Activated naive CD8-positive, alpha-beta T cell treated with anti-CD3 and anti-CD28 coated beads for 36 hours (primary cell): ENCODE measurements at regions not wholly inside any gene's neighbourhood (a gene's known extent, or its start where the extent isn't known, plus 50 kb on each side); places are given as distances from the start of the nearest gene placed in this dataset.

Experiments used
- DNase-seq: peaks from one replicate; pipeline ENCODE4 v3.0.0; 2021
- H3K27ac Mint-ChIP-seq: one replicate; pipeline ENCODE4 v1.8.0; 2022; ENCODE audit warnings: mild to moderate bottlenecking, moderate library complexity, mixed read lengths
- H3K27me3 Mint-ChIP-seq: one replicate; pipeline ENCODE4 v1.8.0; 2022; ENCODE audit warnings: mild to moderate bottlenecking, mixed read lengths
- H3K36me3 Mint-ChIP-seq: one replicate; pipeline ENCODE4 v1.8.0; 2021; ENCODE audit warnings: mild to moderate bottlenecking, mixed read lengths
- H3K4me1 Mint-ChIP-seq: one replicate; pipeline ENCODE4 v1.8.0; 2021; ENCODE audit warnings: mixed read lengths
- H3K4me3 Mint-ChIP-seq: one replicate; pipeline ENCODE4 v1.8.0; 2022; ENCODE audit warnings: mild to moderate bottlenecking, moderate library complexity, mixed read lengths
- H3K9me3 Mint-ChIP-seq: one replicate; pipeline ENCODE4 v1.8.0; 2022; ENCODE audit warnings: mixed read lengths

DNA sequence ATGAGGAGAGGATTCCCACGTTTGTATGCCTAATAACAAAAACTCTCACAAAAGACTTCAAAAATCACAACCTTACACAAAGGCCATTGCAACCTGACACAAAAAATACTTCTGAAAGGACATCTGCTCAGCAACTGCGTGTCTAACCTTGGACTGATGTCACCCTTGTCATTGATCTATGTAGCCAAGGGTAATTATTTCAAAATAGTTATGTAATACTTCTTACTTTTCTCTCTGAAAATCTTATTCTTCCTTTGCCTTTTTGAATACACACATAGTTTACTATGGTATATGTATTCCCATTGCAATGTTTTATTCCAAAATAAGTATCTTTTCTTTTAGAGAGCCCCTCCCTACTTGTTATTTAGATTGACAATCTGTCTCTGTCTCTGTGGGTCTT lies 355.3 kb downstream of the MSX2 start:
- DNase-seq = no peak
- H3K27me3 Mint-ChIP-seq = peaks cover 18% of the 10 kb centered on the region
- no peaks in the 10 kb centered on the region for H3K4me1 Mint-ChIP-seq
- no peak overlapping the region for H3K4me3 Mint-ChIP-seq
- no peaks in the 10 kb centered on the region for H3K36me3 Mint-ChIP-seq
- no peak overlapping the region for H3K27ac Mint-ChIP-seq
- H3K9me3 Mint-ChIP-seq = no peaks in the 10 kb centered on the region

DNA sequence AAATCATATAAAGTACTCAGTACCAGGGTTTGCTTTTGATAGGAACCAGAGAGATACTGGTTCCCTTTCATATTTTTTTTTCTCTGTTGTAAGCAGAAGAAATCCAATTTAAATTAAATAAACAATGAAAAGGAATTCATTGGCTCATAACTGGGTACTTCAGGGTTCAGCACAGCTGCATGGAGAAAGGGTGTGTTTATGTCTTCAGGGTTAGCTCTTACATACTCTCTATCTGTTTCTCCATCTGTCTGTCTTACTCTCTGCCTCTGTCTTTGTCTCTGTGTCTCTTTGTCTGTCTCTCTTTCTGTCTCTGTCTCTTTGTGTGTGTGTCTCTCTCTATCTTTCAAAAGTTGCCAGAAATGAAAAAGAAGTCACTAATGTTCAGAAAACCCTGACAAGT lies 345.9 kb downstream of the MSX2 start:
- H3K36me3 Mint-ChIP-seq = no peaks in the 10 kb centered on the region
- no peak overlapping the region for H3K4me3 Mint-ChIP-seq
- H3K27ac Mint-ChIP-seq = no peak overlapping the region
- H3K9me3 Mint-ChIP-seq = no peaks in the 10 kb centered on the region
- DNase-seq = no peak
- H3K4me1 Mint-ChIP-seq = no peaks in the 10 kb centered on the region
- H3K27me3 Mint-ChIP-seq = peaks cover 12% of the 10 kb centered on the region

DNA sequence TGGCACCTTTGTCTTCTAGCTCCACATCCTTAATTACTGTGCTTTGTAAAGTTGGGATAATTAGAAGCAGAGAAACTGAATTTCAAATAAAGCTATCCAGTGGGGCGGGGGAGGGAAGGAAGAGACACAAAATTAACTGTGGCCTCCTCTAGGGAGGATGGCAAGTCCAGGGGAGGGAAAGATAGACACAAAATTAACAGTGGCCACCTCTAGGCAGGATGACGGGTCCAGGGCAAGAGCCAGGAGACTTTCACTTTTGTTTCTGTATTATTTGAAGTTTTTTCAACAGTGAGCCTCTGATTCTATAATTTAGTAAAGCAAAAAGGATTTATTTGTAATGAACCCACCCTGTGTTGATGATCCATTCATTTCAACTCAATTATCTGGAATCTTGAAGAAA lies 335.9 kb downstream of the MSX2 start:
- no peaks in the 10 kb centered on the region for H3K9me3 Mint-ChIP-seq
- no peaks in the 10 kb centered on the region for H3K36me3 Mint-ChIP-seq
- H3K4me3 Mint-ChIP-seq = peak overlapping the region; percentile 62
- no peak overlapping the region for H3K27ac Mint-ChIP-seq
- peaks cover 10% of the 10 kb centered on the region for H3K4me1 Mint-ChIP-seq
- H3K27me3 Mint-ChIP-seq = peaks cover 17% of the 10 kb centered on the region
- no peak for DNase-seq

DNA sequence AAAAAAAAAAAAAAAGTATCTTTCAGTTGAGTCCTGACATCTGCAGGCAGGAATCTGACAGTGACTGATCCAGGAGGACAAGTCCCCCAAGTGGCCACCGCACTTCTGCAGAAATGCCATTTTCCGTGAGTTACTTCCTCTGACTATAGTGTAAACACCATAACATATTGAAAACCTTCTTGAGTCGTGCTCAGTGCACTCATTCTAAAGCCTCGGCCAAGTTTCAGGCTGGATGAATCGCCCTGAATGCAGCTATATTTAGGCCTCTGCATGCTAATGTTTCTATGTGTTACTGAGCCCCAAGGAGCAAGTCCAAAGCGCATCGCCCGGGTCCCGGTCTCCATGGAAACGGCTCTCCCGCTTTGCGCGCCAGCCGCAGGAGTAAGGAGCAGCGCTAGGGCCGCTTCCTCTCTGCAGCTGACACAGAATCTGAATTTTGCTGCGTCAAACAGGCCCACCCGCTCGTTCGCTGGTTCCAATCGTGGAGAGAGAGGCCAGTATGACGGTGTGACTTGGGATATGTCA lies 335.4 kb downstream of the MSX2 start:
- peak; percentile 28 for DNase-seq
- peaks cover 10% of the 10 kb centered on the region for H3K4me1 Mint-ChIP-seq
- no peak overlapping the region for H3K27ac Mint-ChIP-seq
- no peaks in the 10 kb centered on the region for H3K9me3 Mint-ChIP-seq
- H3K4me3 Mint-ChIP-seq = peak overlapping the region; percentile 62
- H3K27me3 Mint-ChIP-seq = peaks cover 17% of the 10 kb centered on the region
- no peaks in the 10 kb centered on the region for H3K36me3 Mint-ChIP-seq

DNA sequence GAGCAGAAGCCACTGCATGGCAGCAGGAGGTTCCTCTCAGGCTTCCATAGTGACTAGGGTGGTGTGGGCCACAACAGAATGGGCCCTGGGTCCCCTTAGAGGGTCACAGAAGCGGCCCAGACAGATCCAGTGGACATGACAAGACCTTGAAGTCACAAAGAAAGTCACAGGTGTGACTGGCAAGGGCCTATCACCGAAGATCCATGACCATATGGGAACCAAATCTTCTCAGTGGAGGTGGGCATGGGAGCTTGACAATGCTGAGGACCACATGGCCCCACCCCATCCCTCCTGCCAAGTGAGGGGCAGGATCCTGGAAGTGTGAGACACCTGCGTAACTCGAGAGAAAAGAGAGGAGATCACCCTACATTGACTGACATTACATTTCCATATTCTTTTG lies 332.4 kb downstream of the MSX2 start:
- Mint-ChIP-seq H3K4me1 (peaks cover 10% of the 10 kb centered on the region), H3K27ac (no peak overlapping the region), H3K4me3 (no peak overlapping the region), H3K27me3 (peaks cover 22% of the 10 kb centered on the region), H3K36me3 (no peaks in the 10 kb centered on the region), H3K9me3 (no peaks in the 10 kb centered on the region)
- no peak for DNase-seq

DNA sequence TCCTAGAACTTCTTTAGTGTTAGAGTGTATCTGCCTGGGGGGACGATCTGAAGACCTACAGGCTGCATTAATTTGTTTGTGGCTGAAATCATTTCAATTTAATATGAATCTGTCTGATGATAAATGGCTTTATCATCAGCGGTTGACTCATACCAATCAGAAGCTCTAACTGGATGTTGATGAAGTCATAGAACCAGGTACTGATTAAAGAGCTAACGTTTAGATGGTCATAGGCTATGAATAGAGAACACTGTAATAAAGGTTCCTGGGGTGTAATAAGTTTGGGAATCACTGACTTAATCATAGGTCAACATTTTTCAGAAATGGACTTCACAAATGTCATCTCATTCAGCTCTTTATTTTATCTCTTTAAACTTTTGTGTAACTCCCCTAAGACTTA lies 329.9 kb downstream of the MSX2 start:
- no peaks in the 10 kb centered on the region for H3K4me1 Mint-ChIP-seq
- DNase-seq = no peak

DNA sequence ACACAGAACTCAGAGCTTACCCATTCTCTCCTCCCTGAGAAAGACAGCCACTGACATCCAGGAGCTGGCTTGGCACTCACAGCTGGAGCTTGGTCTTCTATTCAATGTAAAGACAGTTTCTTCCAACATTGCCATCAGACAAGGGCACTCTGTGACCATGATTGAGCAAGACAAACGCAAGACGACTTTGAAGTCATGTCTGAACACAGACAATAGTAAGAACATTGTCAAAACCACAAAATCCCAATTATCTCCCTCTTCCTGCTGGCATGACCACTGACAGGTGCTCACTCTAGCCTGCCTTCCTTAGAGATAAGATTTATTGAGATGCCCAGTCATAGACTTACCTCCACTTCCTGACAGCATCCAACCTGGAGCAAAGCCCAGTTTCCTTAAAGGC lies 328.0 kb downstream of the MSX2 start:
- Mint-ChIP-seq H3K27ac (no peak overlapping the region), H3K4me1 (no peaks in the 10 kb centered on the region), H3K9me3 (no peaks in the 10 kb centered on the region), H3K4me3 (no peak overlapping the region), H3K27me3 (peaks cover 13% of the 10 kb centered on the region), H3K36me3 (no peaks in the 10 kb centered on the region)
- DNase-seq = no peak

More for the DNA sequence above, 329.9 kb downstream of the MSX2 start:
- H3K27me3 Mint-ChIP-seq = peaks cover 21% of the 10 kb centered on the region
- no peaks in the 10 kb centered on the region for H3K9me3 Mint-ChIP-seq
- H3K36me3 Mint-ChIP-seq = no peaks in the 10 kb centered on the region
- H3K4me3 Mint-ChIP-seq = no peak overlapping the region
- no peak overlapping the region for H3K27ac Mint-ChIP-seq

DNA sequence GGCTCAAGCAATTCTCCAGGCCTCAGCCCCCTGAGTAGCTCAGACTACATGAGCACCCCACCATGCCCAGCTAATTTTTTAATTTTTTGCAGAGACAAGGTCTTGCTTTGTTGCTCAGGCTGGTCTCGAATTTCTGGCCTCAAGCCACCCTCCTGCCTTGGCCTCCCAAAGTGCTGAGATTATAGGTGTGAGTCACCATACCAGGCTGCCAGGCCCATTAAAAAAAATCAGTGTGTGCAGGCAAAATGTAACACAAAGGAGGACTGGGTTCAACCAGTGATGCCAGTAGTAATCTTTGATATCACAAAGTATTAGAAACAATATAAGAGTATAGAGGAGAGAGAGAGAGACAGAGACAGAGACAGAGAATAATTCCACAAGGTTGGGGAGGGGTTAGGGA lies 322.7 kb downstream of the MSX2 start:
- H3K9me3 Mint-ChIP-seq = no peaks in the 10 kb centered on the region
- H3K36me3 Mint-ChIP-seq = no peaks in the 10 kb centered on the region
- no peak overlapping the region for H3K27ac Mint-ChIP-seq
- no peak overlapping the region for H3K4me3 Mint-ChIP-seq
- H3K4me1 Mint-ChIP-seq = no peaks in the 10 kb centered on the region
- DNase-seq = no peak
- H3K27me3 Mint-ChIP-seq = peaks cover 14% of the 10 kb centered on the region

DNA sequence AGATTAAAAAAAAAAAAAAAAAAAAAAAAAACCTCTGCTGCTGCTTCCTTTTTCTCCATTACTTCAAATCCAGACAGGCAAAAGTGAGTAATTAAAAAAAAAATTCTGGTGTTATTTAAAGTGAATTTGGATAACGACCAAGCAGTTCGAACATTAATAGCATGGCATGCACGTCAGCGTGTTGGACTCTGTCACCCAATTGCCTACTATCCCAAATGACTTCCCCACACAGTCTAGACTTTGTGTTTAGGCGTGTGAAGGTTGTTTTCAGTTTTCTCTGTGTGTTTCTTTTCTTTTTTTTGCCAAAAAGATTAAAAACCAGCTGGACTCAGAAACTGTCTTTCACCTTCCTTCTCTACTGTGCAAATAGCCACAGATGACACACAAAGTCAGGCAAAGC lies 321.4 kb downstream of the MSX2 start:
- no peaks in the 10 kb centered on the region for H3K36me3 Mint-ChIP-seq
- H3K4me1 Mint-ChIP-seq = no peaks in the 10 kb centered on the region
- H3K27me3 Mint-ChIP-seq = peaks cover 6% of the 10 kb centered on the region
- DNase-seq = no peak
- no peak overlapping the region for H3K4me3 Mint-ChIP-seq
- H3K27ac Mint-ChIP-seq = no peak overlapping the region
- H3K9me3 Mint-ChIP-seq = no peaks in the 10 kb centered on the region

DNA sequence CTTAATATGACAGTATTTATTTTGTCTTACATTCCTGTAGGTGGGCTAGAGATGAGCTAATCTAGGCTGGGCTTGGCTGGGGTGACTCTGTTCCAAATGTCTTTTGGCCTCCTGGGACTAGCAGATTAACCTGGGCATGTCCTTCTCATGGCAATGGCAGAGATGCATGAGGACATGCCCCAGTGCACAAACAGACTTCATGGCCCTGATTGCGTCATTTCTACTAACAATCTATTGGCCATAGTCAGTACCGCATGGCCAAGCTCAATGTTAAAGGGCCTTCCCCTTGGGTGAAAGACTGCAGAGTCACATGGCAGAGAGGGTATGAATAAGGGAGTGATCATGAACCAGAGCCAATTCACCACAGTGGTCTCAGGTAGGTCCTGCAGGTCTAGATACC lies 313.4 kb downstream of the MSX2 start:
- Mint-ChIP-seq H3K27ac (no peak overlapping the region), H3K27me3 (no peaks in the 10 kb centered on the region), H3K9me3 (no peaks in the 10 kb centered on the region), H3K4me1 (no peaks in the 10 kb centered on the region), H3K36me3 (no peaks in the 10 kb centered on the region), H3K4me3 (no peak overlapping the region)
- DNase-seq = no peak

DNA sequence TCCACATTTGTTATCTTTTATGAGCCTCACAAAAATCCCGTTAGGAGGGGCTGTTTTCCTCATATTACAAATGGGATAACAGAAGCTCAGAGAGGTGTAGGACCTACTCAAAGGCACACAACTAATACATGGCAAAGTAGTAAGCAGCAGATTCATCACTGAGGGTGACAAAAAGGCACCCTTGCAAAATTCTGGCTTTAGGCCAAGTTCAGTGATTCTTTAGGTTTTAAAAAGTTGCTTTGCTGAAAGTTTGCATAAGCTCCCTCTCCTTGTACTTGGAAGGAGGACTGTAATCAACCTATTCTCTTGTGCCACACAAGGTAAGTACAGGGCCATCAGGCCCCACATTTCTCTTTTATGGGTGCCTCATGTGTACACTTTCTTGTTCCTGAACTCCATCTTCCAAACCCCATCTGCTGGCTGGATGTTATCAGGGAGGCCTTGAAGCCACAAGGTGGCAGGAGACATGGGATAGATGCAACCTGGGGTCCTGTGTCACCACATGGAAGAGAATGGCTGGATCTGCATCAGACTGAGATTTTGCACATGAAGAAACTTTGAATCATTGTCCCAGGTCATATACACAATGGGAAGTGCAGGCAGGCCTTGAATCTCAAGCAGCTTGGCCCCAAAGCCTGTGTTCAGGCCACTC lies 311.6 kb downstream of the MSX2 start:
- no peaks in the 10 kb centered on the region for H3K9me3 Mint-ChIP-seq
- H3K27me3 Mint-ChIP-seq = peaks cover 6% of the 10 kb centered on the region
- no peak overlapping the region for H3K27ac Mint-ChIP-seq
- H3K36me3 Mint-ChIP-seq = no peaks in the 10 kb centered on the region
- no peaks in the 10 kb centered on the region for H3K4me1 Mint-ChIP-seq
- no peak overlapping the region for H3K4me3 Mint-ChIP-seq
- no peak for DNase-seq

DNA sequence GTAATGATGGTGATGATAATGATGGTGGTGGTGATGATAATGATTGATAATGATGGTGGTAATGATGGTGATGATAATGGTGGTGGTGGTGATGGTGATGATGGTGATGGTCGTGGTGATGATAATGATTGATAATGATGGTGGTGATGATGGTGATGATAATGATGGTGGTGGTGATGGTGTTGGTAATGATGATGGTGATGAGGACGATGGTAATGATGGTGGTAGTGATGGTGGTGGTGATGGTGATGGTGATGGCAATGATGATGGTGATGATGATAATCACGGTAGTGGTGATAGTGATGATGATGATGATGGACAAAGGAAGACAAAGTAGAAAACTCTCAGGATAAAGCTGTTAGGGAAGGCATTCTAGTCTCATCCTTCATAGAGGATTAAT lies 310.5 kb downstream of the MSX2 start:
- Mint-ChIP-seq H3K4me1 (no peaks in the 10 kb centered on the region), H3K4me3 (no peak overlapping the region), H3K27ac (no peak overlapping the region), H3K27me3 (peaks cover 11% of the 10 kb centered on the region), H3K9me3 (no peaks in the 10 kb centered on the region), H3K36me3 (no peaks in the 10 kb centered on the region)
- no peak for DNase-seq

DNA sequence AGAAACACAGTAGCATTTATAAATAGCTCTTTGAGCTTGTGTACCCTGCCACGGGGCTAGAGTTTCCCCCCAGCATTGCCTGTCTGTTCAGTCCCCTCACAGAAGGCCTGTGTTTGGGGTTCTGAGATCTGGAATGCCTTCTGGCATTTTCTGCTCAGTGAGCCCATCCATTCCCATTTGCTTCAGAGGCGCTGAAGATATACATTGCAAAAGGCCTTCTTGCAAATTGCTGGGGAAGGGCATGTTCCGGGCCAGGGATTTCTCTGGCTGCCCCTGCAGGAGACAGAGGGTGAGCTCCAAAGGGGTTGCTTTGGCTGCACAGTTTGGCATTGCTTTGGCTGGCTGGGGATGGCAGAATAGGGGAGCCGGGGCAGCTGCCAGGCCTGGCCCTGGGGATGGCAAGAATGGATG lies 308.4 kb downstream of the MSX2 start:
- no peaks in the 10 kb centered on the region for H3K9me3 Mint-ChIP-seq
- no peak overlapping the region for H3K4me3 Mint-ChIP-seq
- H3K36me3 Mint-ChIP-seq = no peaks in the 10 kb centered on the region
- H3K27me3 Mint-ChIP-seq = peaks cover 11% of the 10 kb centered on the region
- no peak for DNase-seq
- no peak overlapping the region for H3K27ac Mint-ChIP-seq
- no peaks in the 10 kb centered on the region for H3K4me1 Mint-ChIP-seq

DNA sequence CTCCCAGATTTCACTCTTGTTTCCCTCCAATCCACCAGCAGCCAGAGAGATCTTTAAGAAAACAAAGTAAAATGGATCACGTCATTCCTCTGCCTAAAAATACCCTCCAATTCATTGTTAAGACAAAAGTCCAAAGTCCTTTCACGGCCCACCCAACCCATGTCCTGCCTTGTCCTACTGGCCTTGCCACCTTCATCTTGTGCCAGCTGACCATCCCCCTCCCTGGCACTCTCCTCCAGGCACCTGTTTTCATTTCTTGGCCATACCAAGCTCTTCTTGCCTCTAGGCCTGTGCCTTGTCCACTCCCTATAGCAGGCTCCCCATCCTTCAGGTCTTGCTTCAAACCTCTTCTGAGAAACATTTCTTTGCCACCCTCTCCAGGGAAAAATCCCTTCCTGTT lies 307.6 kb downstream of the MSX2 start:
- no peak overlapping the region for H3K27ac Mint-ChIP-seq
- no peak overlapping the region for H3K4me3 Mint-ChIP-seq
- peaks cover 11% of the 10 kb centered on the region for H3K27me3 Mint-ChIP-seq
- no peaks in the 10 kb centered on the region for H3K36me3 Mint-ChIP-seq
- H3K4me1 Mint-ChIP-seq = no peaks in the 10 kb centered on the region
- H3K9me3 Mint-ChIP-seq = no peaks in the 10 kb centered on the region
- DNase-seq = no peak

DNA sequence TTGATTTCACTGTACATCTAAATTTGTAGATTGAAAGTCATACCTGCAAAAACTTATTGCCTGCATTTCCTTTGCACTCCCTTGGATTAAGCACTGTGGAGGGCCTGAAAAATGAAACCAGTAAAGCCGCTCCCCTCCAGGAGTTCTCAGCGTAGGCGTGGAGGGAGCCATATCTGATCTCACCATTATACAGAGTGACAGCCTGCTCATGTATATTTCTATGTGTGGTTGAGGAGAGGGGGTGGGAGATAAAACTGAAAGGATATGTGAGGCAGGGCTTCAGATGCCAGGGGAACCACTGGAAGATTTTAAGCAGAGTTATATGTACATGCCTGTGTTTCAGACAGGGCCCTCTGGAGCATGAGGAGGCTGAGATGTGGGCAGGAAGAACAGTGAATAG lies 303.0 kb downstream of the MSX2 start:
- H3K27ac Mint-ChIP-seq = no peak overlapping the region
- H3K4me3 Mint-ChIP-seq = no peak overlapping the region
- H3K4me1 Mint-ChIP-seq = no peaks in the 10 kb centered on the region
- peaks cover 20% of the 10 kb centered on the region for H3K27me3 Mint-ChIP-seq
- no peaks in the 10 kb centered on the region for H3K36me3 Mint-ChIP-seq
- H3K9me3 Mint-ChIP-seq = peaks cover 4% of the 10 kb centered on the region
- DNase-seq = no peak

DNA sequence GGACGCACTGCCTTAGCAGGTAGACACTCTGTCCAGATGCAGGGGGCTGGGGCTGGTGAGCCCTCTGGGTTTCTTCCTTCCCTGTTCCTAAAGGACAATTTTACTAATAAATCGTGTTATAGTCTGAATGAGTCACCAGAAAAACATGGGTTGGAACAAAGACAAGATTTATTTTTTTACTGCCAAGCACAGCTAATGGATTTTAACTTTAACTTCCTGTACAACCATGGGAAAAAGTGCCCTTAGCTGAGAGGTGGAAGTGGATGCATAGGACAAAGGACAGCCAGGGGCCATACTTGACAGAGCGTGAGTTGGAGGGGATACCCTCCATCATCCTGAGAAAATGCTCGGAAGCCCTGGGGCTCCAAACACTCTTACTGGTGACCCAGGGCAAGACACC lies 300.7 kb downstream of the MSX2 start:
- H3K36me3 Mint-ChIP-seq = no peaks in the 10 kb centered on the region
- no peak overlapping the region for H3K27ac Mint-ChIP-seq
- no peak overlapping the region for H3K4me3 Mint-ChIP-seq
- H3K4me1 Mint-ChIP-seq = no peaks in the 10 kb centered on the region
- H3K9me3 Mint-ChIP-seq = peaks cover 4% of the 10 kb centered on the region
- no peak for DNase-seq
- H3K27me3 Mint-ChIP-seq = peaks cover 24% of the 10 kb centered on the region
